Natural killer cell (primary cell): ENCODE measurements at regions not wholly inside any gene's neighbourhood (a gene's known extent, or its start where the extent isn't known, plus 50 kb on each side); places are given as distances from the start of the nearest gene placed in this dataset.
"Not testable (repeated sequence)": the region's sequence is repeated elsewhere in the genome, so short reads cannot be mapped to it uniquely, and the experiment has no call there.

ENCODE experiments used
- ATAC-seq, 3 donors: fragments of 150-1000 bp in 2 of 3; fragments of 200-7000 bp in 1 of 3; cut with Tn5 transposase; 1 replicate in 1 of 3; 2 replicates in 2 of 3; pipeline ENCODE4 v1.10.0; 2021; ENCODE audit warnings: mild to moderate bottlenecking in 2 of 3, moderate library complexity in 2 of 3
- DNase-seq, 2 donors: peaks; one replicate each; pipeline versions ENCODE4 v3.0.0 to v3.0.0-alpha.2; 2013 to 2021; ENCODE audit warnings: mixed read lengths in 1 of 2
- H3K27ac ChIP-seq: one replicate; pipeline ENCODE4 v1.5.1; 2013; ENCODE audit warnings: mild to moderate bottlenecking, low read length
- H3K27me3 ChIP-seq: one replicate; pipeline ENCODE4 v1.6.1; 2013; ENCODE audit warnings: low read length; ENCODE audit not compliant: control insufficient read depth, insufficient read depth
- H3K36me3 ChIP-seq: one replicate; pipeline ENCODE4 v1.6.1; 2013; ENCODE audit warnings: low read length; ENCODE audit not compliant: control insufficient read depth, insufficient read depth
- H3K4me1 ChIP-seq: one replicate; pipeline ENCODE4 v1.6.1; 2013; ENCODE audit warnings: low read length; ENCODE audit not compliant: control insufficient read depth, insufficient read depth
- H3K4me3 ChIP-seq: one replicate; pipeline ENCODE4 v1.5.1; 2013; ENCODE audit warnings: low read length
- H3K9me3 ChIP-seq: one replicate; pipeline ENCODE4 v1.6.1; 2013; ENCODE audit warnings: low read length; ENCODE audit not compliant: control insufficient read depth, insufficient read depth
- H3K27ac Mint-ChIP-seq, 2 donors: one replicate each; pipeline ENCODE4 v1.8.0; 2022; ENCODE audit warnings: mild to moderate bottlenecking in 2 of 2, mixed read lengths in 2 of 2, moderate library complexity in 1 of 2
- H3K27me3 Mint-ChIP-seq, 2 donors: one replicate each; pipeline ENCODE4 v1.8.0; 2022; ENCODE audit warnings: low read depth in 2 of 2, mixed read lengths in 2 of 2
- H3K36me3 Mint-ChIP-seq: one replicate; pipeline ENCODE4 v1.8.0; 2022; ENCODE audit warnings: mixed read lengths
- H3K4me1 Mint-ChIP-seq, 2 donors: one replicate each; pipeline ENCODE4 v1.8.0; 2022; ENCODE audit warnings: mixed read lengths in 2 of 2
- H3K4me3 Mint-ChIP-seq: one replicate; pipeline ENCODE4 v1.8.0; 2022; ENCODE audit warnings: mild to moderate bottlenecking, moderate library complexity, mixed read lengths
- H3K9me3 Mint-ChIP-seq, 2 donors: one replicate each; pipeline ENCODE4 v1.8.0; 2022; ENCODE audit warnings: mixed read lengths in 2 of 2
- WGBS: methylation state at CpG from one replicate; pipeline ENCODE4 v1.1.7; 2013; ENCODE audit warnings: missing lambda C conversion rate; ENCODE audit not compliant: insufficient coverage; 5-methylcytosine and 5-hydroxymethylcytosine counted together
- intact Hi-C: fragments of 100-400 bp; cut with micrococcal nuclease; formaldehyde crosslinking; loops from one replicate; pipeline ENCODE4 v1.14.2; 2022

- H3K27ac Mint-ChIP-seq, intact Hi-C loops, H3K4me3 Mint-ChIP-seq, H3K4me1 ChIP-seq, ATAC-seq, H3K27ac ChIP-seq, H3K36me3 Mint-ChIP-seq, H3K4me1 Mint-ChIP-seq, H3K4me3 ChIP-seq, H3K9me3 Mint-ChIP-seq, H3K36me3 ChIP-seq, H3K27me3 ChIP-seq, DNase-seq, H3K9me3 ChIP-seq, H3K27me3 Mint-ChIP-seq: not testable (repeated sequence)
- WGBS: 97% methylated on average over 2 of the region's 9 CpGs
These were observed 52.1 kb upstream of the PLGLB2 start for GRCh38 chr2:87695596-87696323.
